ENCODE measurements at regions not wholly inside any gene's neighbourhood (a gene's known extent, or its start where the extent isn't known, plus 50 kb on each side); places are given as distances from the start of the nearest gene placed in this dataset.
"Not testable (repeated sequence)": the region's sequence is repeated elsewhere in the genome, so short reads cannot be mapped to it uniquely, and the experiment has no call there.

DNA sequence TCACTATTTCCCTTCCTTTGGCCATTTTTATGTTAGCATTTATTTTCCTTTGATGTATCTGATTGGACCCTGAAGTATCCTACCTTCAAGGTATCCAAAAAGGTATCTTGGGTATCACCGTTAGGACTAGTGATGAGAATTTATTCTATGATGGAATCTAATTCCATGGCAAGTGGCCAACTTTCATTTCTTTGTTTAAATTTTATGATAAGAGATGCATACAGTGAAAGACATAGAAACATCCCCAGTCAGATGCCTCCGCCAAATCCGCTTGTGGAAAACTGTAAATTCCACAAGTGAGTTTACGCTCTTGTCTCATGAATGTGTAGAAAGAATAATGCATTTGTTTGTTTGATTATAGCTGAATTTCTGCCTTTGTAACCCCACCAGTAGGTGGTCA is 153.7 kb upstream of the NR2F2 start:
- no peak for DNase-seq (ENCODE audit: low spot score)

GRCh38 chr15:96177279-96177678 is 153.2 kb upstream of the NR2F2 start:
- no peak for DNase-seq (ENCODE audit: low spot score)

DNA sequence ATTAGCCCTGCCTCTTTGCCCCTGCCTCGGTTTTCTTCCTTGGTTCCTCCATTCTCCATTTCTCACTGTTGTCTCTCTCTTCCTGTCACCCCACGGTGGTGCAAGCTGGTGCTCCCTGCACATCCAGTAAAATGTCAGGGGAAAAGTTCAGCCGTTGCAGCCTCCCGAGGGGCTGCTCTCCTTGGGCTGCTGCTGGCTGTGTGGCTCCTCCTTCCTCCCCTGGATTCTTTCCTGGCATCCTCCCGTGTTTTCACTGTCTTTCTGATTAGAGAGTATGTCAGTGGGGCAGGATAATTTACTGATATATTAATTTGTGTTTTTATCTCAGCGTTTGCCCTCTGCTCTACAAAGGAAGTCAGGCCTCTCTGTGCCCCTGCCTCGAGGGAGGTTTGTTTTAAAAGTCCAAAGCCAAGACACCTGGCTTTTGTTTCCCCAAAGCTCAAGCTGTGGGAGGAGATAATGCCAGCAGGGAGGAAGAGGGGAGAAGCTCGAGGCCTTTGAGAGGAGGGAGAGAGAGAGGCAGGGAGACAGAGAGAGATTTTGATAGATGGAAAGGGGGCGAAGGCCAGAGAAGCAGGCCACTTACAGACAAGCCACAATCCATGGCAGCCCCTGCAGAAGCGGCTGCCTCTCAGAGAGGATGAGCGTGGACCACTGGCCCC is 150.3 kb upstream of the NR2F2 start:
- DNase-seq (ENCODE audit: low spot score) = no peak

- DNase-seq (ENCODE audit: low spot score) = no peak
Observed at GRCh38 chr15:96181217-96181616, 149.3 kb upstream of the NR2F2 start.

DNA sequence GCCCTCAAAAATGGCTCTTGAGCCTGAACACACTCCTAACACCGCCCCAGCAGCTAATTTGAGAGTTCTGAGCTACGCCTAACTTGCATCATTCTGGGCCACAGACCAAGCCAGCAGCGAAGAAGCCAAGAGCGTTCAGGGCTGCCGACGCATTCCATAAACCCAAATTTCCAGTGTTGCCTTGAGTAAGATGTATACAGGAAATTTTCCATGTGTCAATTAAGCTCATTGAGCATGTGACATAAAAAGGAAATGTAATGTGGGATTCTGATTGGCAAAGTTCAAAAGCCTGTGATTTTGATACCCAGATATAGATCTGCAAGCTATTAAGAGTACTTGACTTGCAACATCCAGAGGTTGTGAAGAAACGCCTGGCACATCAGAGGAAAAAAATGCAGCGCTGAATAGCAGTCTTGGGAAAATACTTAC is 148.6 kb upstream of the NR2F2 start:
- DNase-seq (ENCODE audit: low spot score) = no peak

DNA sequence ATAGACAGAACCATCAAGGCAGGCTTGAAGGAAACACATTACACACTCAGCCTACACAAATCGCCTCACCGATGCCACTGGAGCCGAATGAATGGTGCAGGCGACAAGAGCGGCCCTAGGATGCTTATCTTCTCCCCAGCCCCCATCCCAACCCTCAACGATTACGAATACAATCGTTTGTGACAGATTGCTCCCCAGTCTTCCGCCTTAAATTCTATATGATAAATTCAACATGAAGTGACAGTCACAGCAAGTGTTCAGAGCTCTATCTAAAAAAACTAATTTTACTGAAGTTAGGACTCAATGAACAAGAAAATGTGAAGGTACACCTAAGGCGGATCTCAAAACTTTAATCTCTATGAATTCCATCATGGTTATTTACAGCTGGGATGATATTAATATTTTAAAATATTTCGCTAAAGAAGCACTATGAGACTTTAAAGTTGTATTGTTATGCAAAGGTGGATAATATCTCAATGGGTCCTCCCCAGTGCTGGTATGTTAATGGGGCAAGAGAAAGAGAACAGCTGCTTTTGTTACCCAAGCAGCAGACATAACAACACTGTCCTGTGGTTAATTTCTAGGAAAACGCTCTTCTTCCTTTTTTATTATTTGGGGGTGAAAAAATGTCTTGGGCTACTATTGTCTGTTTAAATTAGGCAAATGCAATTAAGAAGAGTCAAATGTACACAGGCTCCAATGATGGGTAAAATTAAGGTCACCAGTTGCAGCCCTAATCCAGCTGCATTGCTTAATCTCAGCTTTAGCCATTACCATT is 147.6 kb upstream of the NR2F2 start:
- no peak for DNase-seq (ENCODE audit: low spot score)

GRCh38 chr15:96183514-96183850 is 147.0 kb upstream of the NR2F2 start:
- no peak for DNase-seq (ENCODE audit: low spot score)

DNA sequence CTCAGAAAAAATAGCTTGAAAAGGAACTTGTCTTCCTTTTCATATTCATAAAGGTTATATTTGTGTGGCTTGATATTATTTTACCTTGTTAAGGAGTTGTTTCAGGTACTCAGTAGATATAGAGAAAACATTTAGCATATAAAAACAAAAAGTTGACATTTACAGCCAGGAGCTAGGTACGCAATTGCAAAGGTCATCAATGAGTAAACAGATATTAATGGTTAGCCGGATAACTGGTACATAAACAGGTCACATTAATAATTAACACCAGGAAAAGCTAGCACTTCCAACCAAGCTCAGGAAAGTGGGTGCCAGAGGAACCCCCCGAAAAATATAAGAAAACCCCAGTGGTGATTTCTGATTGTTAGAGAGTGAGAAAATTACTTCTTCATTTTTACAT is 146.6 kb upstream of the NR2F2 start:
- no peak for DNase-seq (ENCODE audit: low spot score)

- no peak for DNase-seq (ENCODE audit: low spot score)
Observed at GRCh38 chr15:96184297-96184696, 146.2 kb upstream of the NR2F2 start.

DNA sequence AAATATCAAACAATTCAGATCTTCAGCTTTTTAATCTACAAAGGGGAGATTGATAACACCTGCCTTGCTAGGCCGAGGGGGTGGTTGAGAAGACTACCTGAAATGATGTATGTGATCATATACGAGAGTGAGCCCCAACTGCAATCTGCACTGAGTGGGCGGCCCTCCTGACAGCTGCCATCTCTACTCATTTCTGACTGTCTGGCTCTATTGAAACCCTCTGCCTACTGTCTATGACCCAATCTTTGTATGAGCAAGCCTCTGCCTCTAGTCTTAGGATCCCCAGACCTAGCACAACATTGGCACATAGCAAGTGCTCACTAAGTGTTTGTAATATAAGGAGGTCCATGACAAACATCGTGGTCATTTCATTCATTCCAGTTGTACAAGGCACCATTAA is 144.4 kb upstream of the NR2F2 start:
- DNase-seq (ENCODE audit: low spot score) = no peak

- DNase-seq (ENCODE audit: low spot score) = no peak
Observed at GRCh38 chr15:96187341-96188305, 142.9 kb upstream of the NR2F2 start.

DNA sequence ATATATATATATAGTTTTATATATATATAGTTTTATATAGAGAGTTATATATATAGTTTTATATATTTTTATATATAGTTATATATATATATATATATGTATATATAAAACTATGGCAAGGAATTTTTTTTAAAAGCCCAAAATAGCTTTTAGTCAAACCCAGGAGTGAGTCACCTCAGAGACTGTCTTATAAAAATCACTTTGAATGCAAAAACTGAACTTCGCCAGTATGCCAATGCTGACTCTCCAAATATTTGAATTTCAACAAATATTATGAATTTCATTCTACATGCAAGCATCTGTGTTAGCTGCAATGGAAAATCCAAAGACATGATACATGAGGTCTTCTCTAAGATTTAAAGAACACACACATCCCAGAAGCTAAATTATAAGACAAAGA is 132.8 kb upstream of the NR2F2 start:
- no peak for DNase-seq (ENCODE audit: low spot score)

DNA sequence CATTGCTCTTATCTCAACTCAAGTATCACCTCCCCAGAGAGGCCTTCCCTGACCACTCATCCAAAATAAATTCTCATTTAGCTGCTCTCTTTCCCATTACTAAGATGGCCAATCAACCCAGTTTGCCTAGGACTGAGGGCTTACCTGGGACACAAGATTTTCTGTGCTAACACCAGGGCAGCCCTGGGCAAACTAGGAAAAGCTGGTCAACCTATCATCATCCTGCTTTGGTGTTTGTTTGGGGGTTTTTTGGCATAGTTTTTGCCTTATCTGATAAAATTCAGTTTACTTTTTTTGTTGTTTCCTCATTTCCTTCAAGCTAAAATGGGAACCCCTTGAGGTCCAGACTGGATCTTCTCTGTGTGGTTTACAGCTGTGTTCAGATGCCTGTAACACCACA is 131.4 kb upstream of the NR2F2 start:
- DNase-seq (ENCODE audit: low spot score) = no peak

DNA sequence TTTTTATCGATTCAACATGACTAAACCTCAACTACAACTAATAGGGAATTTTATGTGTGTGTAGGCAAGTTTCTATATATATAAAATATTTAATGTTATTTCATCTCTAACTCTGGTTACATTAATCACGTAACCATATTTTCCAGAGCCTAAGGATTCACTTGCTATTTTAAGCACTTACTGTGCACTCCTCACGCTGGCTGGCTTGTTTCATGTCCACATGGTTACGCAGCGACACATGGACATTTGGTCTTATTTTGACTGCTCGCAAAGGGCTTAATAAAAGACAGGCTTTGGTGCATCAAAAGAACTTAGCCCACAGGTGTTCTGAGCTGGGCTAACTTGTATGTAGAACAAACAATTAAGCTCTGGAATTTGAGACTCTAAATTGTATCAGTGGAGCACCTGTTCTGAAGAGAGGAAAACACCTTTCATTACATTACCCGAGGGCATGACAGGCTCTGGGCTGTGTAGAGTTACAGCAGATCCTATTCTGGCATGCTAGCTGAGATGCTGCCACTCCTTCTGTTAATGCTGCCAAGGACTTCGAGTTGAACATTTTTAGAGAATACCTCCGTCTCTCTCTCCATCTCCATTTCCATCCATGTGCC is 130.0 kb upstream of the NR2F2 start:
- DNase-seq (ENCODE audit: low spot score) = no peak

DNA sequence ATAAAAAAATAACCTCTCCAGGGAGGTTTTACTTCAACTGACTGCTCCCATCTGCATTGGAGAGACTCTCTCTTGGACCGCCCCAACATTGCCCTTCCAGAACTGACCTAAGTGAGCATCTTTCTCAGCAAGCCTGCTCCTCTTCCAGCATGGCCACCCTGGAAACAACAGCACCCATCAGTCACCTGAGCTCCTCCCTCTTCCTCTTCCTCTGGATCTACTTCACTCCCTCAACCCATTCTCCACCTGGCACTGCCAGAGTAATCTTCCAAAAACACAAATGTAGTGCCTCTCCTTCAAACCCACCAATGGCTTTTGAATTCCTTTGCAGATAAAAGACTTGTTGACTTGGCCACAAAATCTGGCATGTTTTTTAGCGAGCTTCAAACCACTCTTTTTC is 128.8 kb upstream of the NR2F2 start:
- no peak for DNase-seq (ENCODE audit: low spot score)

- DNase-seq (ENCODE audit: low spot score) = not testable (repeated sequence)
Observed at GRCh38 chr15:96205588-96205987, 124.9 kb upstream of the NR2F2 start.

- DNase-seq (ENCODE audit: low spot score) = no peak
Observed at GRCh38 chr15:96207377-96208006, 123.0 kb upstream of the NR2F2 start.

- no peak for DNase-seq (ENCODE audit: low spot score)
Observed at GRCh38 chr15:96209285-96209735, 121.2 kb upstream of the NR2F2 start.

DNA sequence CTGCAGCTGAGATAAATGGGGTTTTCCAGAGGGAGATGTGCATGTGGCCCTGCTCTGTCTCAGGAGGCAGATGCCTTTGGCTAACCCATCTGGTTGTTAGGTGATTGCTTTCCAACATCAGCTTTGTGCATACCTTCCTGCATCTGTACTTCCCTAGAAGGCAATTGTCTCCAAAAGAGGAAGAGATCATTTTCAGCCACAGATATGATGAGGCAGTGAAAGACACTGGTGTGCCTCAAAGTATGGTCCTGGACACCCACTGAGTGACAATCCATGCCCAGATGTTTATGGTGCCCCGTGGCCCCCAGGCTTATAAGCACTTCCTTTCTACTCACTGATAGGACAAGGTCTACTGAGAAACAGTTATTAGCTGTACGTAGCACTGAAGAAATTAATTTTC is 117.5 kb upstream of the NR2F2 start:
- no peak for DNase-seq (ENCODE audit: low spot score)

GRCh38 chr15:96213896-96214295 is 116.6 kb upstream of the NR2F2 start:
- no peak for DNase-seq (ENCODE audit: low spot score)

GRCh38 chr15:96216481-96216880 is 114.0 kb upstream of the NR2F2 start:
- DNase-seq (ENCODE audit: low spot score) = not testable (repeated sequence)

- DNase-seq (ENCODE audit: low spot score) = no peak
Observed at GRCh38 chr15:96217983-96218382, 112.5 kb upstream of the NR2F2 start.
